ENCODE measurements at regions not wholly inside any gene's neighbourhood (a gene's known extent, or its start where the extent isn't known, plus 50 kb on each side); places are given as distances from the start of the nearest gene placed in this dataset.
A peak's percentile ranks its signal among the peaks of the same experiment; 100 is the strongest.

GRCh38 chr17:72476134-72476533 lies 355.3 kb downstream of the SOX9 start:
- 34% methylated on average over 4 of the region's 9 CpGs for WGBS (ENCODE audit: insufficient coverage)
- Mint-ChIP-seq H3K27ac (no peak overlapping the region), H3K4me1 (no peaks in the 10 kb centered on the region), H3K36me3 (no peaks in the 10 kb centered on the region), H3K9me3 (peaks cover 0 to 19% (median 12%) of the 10 kb centered on the region in 7 donors), H3K27me3 (ENCODE audit: low read depth in 3 of 3) (peaks cover 4 to 23% (median 12%) of the 10 kb centered on the region in 3 donors), H3K4me3 (peak overlapping the region in 1 of 2 donors; percentile 31)
- H3K4me3 ChIP-seq (replicated peaks in 1 of 3; ENCODE audit: low read depth in 2 of 3, low read length in 3 of 3) = no peak overlapping the region
- no peak overlapping the region for H3K9ac ChIP-seq (ENCODE audit: insufficient read depth, low read length, poor library complexity, severe bottlenecking)
- H3K4me1 ChIP-seq (ENCODE audit: control insufficient read depth in 1 of 2, insufficient read depth in 2 of 2, low read length in 2 of 2) = no peaks in the 10 kb centered on the region
- TF ChIP-seq CTCF (IDR thresholded peaks at IDR 0.05) = no peak
- no peak for DNase-seq
- no peaks in the 10 kb centered on the region for H3K79me2 ChIP-seq (ENCODE audit: insufficient read depth, low read length)
- H4K20me1 ChIP-seq (ENCODE audit: insufficient read depth, low read length) = no peaks in the 10 kb centered on the region
- H3K4me2 ChIP-seq (replicated peaks; ENCODE audit: extremely low read depth, low read length, poor library complexity, severe bottlenecking) = no peak overlapping the region
- H3K9me3 ChIP-seq (replicated peaks in 1 of 2; ENCODE audit: control insufficient read depth in 1 of 2, insufficient read depth in 1 of 2, low read length in 2 of 2) = peaks cover 2 to 6% of the 10 kb centered on the region in 2 donors
- peaks cover 0 to 9% of the 10 kb centered on the region in 2 donors for H3K27me3 ChIP-seq (ENCODE audit: control insufficient read depth in 2 of 2, insufficient read depth in 2 of 2, low read length in 2 of 2)
- no peak overlapping the region for H2AFZ ChIP-seq (ENCODE audit: insufficient read depth, low read depth, low read length, poor library complexity, severe bottlenecking)
- H3K36me3 ChIP-seq (replicated peaks in 1 of 2; ENCODE audit: control insufficient read depth in 1 of 2, insufficient read depth in 2 of 2, low read length in 2 of 2) = no peaks in the 10 kb centered on the region
- no peak overlapping the region for H3K27ac ChIP-seq (ENCODE audit: low read depth in 1 of 2, low read length in 2 of 2)
- intact Hi-C loops (cut with micrococcal nuclease) = no loop called here

GRCh38 chr17:72476575-72476986 lies 355.8 kb downstream of the SOX9 start:
- Histone ChIP-seq H3K27me3 (ENCODE audit: control insufficient read depth in 2 of 2, insufficient read depth in 2 of 2, low read length in 2 of 2) (peaks cover 0 to 9% of the 10 kb centered on the region in 2 donors), H3K9ac (ENCODE audit: insufficient read depth, low read length, poor library complexity, severe bottlenecking) (no peak overlapping the region), H2AFZ (ENCODE audit: insufficient read depth, low read depth, low read length, poor library complexity, severe bottlenecking) (no peak overlapping the region), H4K20me1 (ENCODE audit: insufficient read depth, low read length) (no peaks in the 10 kb centered on the region), H3K36me3 (replicated peaks in 1 of 2; ENCODE audit: control insufficient read depth in 1 of 2, insufficient read depth in 2 of 2, low read length in 2 of 2) (no peaks in the 10 kb centered on the region), H3K9me3 (replicated peaks in 1 of 2; ENCODE audit: control insufficient read depth in 1 of 2, insufficient read depth in 1 of 2, low read length in 2 of 2) (peaks cover 2 to 7% of the 10 kb centered on the region in 2 donors), H3K27ac (ENCODE audit: low read depth in 1 of 2, low read length in 2 of 2) (no peak overlapping the region), H3K4me3 (replicated peaks in 1 of 3; ENCODE audit: low read depth in 2 of 3, low read length in 3 of 3) (no peak overlapping the region), H3K4me1 (ENCODE audit: control insufficient read depth in 1 of 2, insufficient read depth in 2 of 2, low read length in 2 of 2) (no peaks in the 10 kb centered on the region), H3K79me2 (ENCODE audit: insufficient read depth, low read length) (no peaks in the 10 kb centered on the region), H3K4me2 (replicated peaks; ENCODE audit: extremely low read depth, low read length, poor library complexity, severe bottlenecking) (no peak overlapping the region)
- no peak for DNase-seq
- Mint-ChIP-seq H3K9me3 (peaks cover 0 to 19% (median 12%) of the 10 kb centered on the region in 7 donors), H3K36me3 (no peaks in the 10 kb centered on the region), H3K4me3 (peak overlapping the region in 1 of 2 donors; percentile 31), H3K4me1 (no peaks in the 10 kb centered on the region), H3K27ac (no peak overlapping the region), H3K27me3 (ENCODE audit: low read depth in 3 of 3) (peaks cover 4 to 23% (median 12%) of the 10 kb centered on the region in 3 donors)
- TF ChIP-seq CTCF (IDR thresholded peaks at IDR 0.05) = no peak
- 15% methylated on average over 9 of the region's 12 CpGs for WGBS (ENCODE audit: insufficient coverage)
- intact Hi-C loops (cut with micrococcal nuclease) = no loop called here
